Left forelimb (tissue), 1 donor: ENCODE measurements at regions not wholly inside any gene's neighbourhood (a gene's known extent, or its start where the extent isn't known, plus 50 kb on each side); places are given as distances from the start of the nearest gene placed in this dataset.

Experiments
- DNase-seq: peaks from one replicate; pipeline ENCODE4 v3.0.0-alpha.2; 2018; ENCODE audit warnings: low spot score

GRCh38 chr11:110785398-110785797 is 73.2 kb upstream of the ARHGAP20 start:
- no peak for DNase-seq

GRCh38 chr11:110782616-110783015 is 70.4 kb upstream of the ARHGAP20 start:
- DNase-seq, result no peak

- DNase-seq, result no peak
These were observed 66.9 kb upstream of the ARHGAP20 start for GRCh38 chr11:110779108-110779507.

GRCh38 chr11:110778343-110778742 is 66.1 kb upstream of the ARHGAP20 start:
- no peak for DNase-seq

GRCh38 chr11:110777775-110778174 is 65.5 kb upstream of the ARHGAP20 start:
- no peak for DNase-seq

GRCh38 chr11:110776081-110776480 is 63.8 kb upstream of the ARHGAP20 start:
- no peak for DNase-seq

GRCh38 chr11:110774138-110775014 is 62.1 kb upstream of the ARHGAP20 start:
- DNase-seq, result no peak

- DNase-seq, result no peak
These were observed 61.2 kb upstream of the ARHGAP20 start for GRCh38 chr11:110773442-110773841.

GRCh38 chr11:110772863-110773262 is 60.6 kb upstream of the ARHGAP20 start:
- no peak for DNase-seq

- DNase-seq, result no peak
These were observed 54.1 kb upstream of the ARHGAP20 start for GRCh38 chr11:110766316-110766715.

GRCh38 chr11:110764485-110764884 is 52.2 kb upstream of the ARHGAP20 start:
- DNase-seq, result no peak

GRCh38 chr11:110763249-110764011 is 51.2 kb upstream of the ARHGAP20 start:
- no peak for DNase-seq

- DNase-seq, result no peak
These were observed 50.4 kb upstream of the ARHGAP20 start for GRCh38 chr11:110762590-110762989.
